Lower lobe of right lung (tissue), 2 donors: ENCODE measurements at regions not wholly inside any gene's neighbourhood (a gene's known extent, or its start where the extent isn't known, plus 50 kb on each side); places are given as distances from the start of the nearest gene placed in this dataset.

Experiments used
- ATAC-seq, 2 donors: fragments of 200-7000 bp; cut with Tn5 transposase; one replicate each; pipeline ENCODE4 v1.9.1; 2020 to 2022; ENCODE audit warnings: mild to moderate bottlenecking in 2 of 2, moderate library complexity in 2 of 2
- DNase-seq: peaks from one replicate; pipeline ENCODE4 v3.0.0-alpha.2; 2020
- H3K27ac ChIP-seq: fragments of 200-600 bp; one replicate; pipeline ENCODE4 v1.8.0; 2022
- H3K27me3 ChIP-seq: fragments of 200-600 bp; one replicate; pipeline ENCODE4 v1.8.0; 2022; ENCODE audit warnings: low read depth
- H3K36me3 ChIP-seq: fragments of 200-600 bp; one replicate; pipeline ENCODE4 v1.8.0; 2022; ENCODE audit warnings: mild to moderate bottlenecking
- H3K4me1 ChIP-seq: fragments of 200-600 bp; one replicate; pipeline ENCODE4 v1.8.0; 2022
- H3K4me3 ChIP-seq: fragments of 200-600 bp; one replicate; pipeline ENCODE4 v1.8.0; 2022; ENCODE audit warnings: mild to moderate bottlenecking
- H3K9me3 ChIP-seq: fragments of 200-600 bp; one replicate; pipeline ENCODE4 v1.8.0; 2022
- intact Hi-C: fragments of 100-400 bp; cut with DNase I; formaldehyde crosslinking; loops from one replicate; pipeline ENCODE4 v1.11.0; 2022
- TF ChIP-seq, protein P1 (sequence below): fragments of 200-600 bp; IDR thresholded peaks from one replicate; pipeline ENCODE4 v1.8.0; 2022; ENCODE audit warnings: antibody characterized with exemption, mild to moderate bottlenecking
- donor health status: DM: no; HTN: yes; CAD: no; lungs with severe emphysema.

DNA sequence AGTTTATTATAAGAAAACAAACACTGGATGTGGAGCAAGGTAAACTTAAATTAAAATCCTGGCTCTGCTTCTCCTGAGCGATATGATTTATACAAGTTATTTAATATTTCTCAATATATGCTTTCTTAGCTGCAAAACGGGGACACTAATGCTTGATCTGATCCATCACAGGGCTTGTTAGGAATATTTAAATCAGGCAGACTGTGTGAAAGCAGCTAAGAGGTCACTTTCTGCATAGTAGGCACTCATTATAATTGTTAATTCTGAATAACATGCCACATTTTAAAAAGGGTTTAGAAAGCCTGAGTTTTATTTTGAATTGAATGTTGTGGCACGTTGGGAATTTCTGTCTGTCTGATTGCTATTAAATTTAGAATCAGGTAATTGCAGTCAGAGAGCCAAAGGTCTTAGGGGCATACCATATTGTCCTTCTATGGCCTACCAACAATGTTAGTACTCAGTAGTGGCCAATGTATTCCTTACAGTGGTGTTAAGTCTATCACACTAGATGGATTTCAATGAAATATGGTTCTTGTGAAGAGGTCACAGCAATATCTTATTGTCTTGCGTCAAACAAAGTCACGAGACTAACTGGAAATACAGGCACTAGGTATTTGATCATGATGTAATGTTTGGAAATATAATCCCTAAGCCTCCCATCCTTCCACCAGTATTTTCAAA is 890.0 kb upstream of the CDH8 start:
- no peak overlapping the region for H3K4me3 ChIP-seq
- TF ChIP-seq, protein P1, sequence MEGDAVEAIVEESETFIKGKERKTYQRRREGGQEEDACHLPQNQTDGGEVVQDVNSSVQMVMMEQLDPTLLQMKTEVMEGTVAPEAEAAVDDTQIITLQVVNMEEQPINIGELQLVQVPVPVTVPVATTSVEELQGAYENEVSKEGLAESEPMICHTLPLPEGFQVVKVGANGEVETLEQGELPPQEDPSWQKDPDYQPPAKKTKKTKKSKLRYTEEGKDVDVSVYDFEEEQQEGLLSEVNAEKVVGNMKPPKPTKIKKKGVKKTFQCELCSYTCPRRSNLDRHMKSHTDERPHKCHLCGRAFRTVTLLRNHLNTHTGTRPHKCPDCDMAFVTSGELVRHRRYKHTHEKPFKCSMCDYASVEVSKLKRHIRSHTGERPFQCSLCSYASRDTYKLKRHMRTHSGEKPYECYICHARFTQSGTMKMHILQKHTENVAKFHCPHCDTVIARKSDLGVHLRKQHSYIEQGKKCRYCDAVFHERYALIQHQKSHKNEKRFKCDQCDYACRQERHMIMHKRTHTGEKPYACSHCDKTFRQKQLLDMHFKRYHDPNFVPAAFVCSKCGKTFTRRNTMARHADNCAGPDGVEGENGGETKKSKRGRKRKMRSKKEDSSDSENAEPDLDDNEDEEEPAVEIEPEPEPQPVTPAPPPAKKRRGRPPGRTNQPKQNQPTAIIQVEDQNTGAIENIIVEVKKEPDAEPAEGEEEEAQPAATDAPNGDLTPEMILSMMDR = no peak
- H3K9me3 ChIP-seq = no peaks in the 10 kb centered on the region
- H3K4me1 ChIP-seq = no peaks in the 10 kb centered on the region
- ATAC-seq (no peak), DNase-seq (no peak)
- H3K36me3 ChIP-seq = no peaks in the 10 kb centered on the region
- intact Hi-C loops = no loop called here
- H3K27me3 ChIP-seq = no peaks in the 10 kb centered on the region
- no peak overlapping the region for H3K27ac ChIP-seq

DNA sequence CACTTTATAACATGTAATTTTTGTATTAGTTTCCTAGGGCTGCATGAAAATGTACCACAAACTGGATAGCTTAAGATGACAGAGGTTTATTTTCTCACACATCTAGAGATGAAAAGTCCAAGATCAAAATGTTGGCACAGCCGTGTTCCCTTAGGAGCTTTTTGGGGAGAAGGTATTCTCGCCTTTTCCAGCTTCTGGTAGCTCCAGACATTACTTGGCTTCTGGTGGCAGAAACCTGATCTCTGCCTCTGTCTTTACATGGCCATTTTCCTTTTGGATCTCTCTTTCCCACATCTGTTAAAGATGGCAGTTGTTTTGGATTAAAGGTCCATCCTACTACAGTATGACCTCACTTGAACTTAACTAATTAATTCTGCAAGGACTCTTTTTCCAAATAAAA is 885.7 kb upstream of the CDH8 start:
- H3K27ac ChIP-seq = no peak overlapping the region
- no peak for DNase-seq
- intact Hi-C loops = no loop called here
- no peaks in the 10 kb centered on the region for H3K27me3 ChIP-seq
- TF ChIP-seq, protein P1 = no peak
- H3K4me1 ChIP-seq = no peaks in the 10 kb centered on the region
- no peaks in the 10 kb centered on the region for H3K9me3 ChIP-seq
- H3K4me3 ChIP-seq = no peak overlapping the region
- no peak for ATAC-seq
- no peaks in the 10 kb centered on the region for H3K36me3 ChIP-seq

DNA sequence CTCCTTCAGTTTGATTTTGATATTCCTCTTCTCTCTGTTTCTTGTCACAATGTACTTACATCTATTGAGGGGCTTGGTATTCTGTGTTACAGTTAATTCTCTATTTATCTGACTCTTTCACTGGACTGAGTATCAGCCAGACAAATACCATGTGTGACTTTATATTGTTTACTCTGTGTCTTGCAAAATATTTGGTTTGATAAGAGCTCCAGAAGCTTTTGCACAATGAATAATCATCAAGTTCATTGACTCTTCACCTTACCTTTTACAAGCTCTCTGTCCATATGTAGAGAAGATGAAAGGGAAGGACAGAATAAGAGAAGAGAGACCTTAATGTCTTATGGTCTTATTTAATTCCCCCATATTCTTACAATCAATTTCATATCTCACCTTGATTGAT is 877.7 kb upstream of the CDH8 start:
- Histone ChIP-seq H3K4me3 (no peak overlapping the region), H3K27me3 (no peaks in the 10 kb centered on the region), H3K9me3 (no peaks in the 10 kb centered on the region), H3K27ac (no peak overlapping the region), H3K4me1 (no peaks in the 10 kb centered on the region), H3K36me3 (no peaks in the 10 kb centered on the region)
- no peak for ATAC-seq
- DNase-seq = no peak
- intact Hi-C loops = no loop called here
- TF ChIP-seq, protein P1 = no peak

DNA sequence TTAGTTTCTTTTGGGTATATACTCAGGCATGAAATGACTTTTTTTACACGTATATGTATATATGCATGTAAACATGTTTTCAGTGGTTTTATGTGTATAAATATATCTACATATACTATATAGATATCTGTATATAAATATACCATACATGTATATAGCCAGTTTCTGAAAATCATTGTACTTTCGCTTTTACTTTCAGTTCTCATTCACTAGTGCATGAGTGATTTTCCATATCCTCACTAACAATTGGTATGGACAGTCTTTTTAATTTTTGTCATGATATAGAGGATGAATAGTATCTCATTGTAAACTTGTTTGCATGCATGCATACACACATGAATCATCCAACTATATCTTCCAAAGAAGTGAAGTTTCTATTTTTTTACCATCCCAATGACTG is 877.1 kb upstream of the CDH8 start:
- Histone ChIP-seq H3K4me3 (no peak overlapping the region), H3K9me3 (no peaks in the 10 kb centered on the region), H3K27ac (no peak overlapping the region), H3K4me1 (no peaks in the 10 kb centered on the region), H3K27me3 (no peaks in the 10 kb centered on the region), H3K36me3 (no peaks in the 10 kb centered on the region)
- DNase-seq = no peak
- no peak for ATAC-seq
- TF ChIP-seq, protein P1 = no peak
- intact Hi-C loops = no loop called here

DNA sequence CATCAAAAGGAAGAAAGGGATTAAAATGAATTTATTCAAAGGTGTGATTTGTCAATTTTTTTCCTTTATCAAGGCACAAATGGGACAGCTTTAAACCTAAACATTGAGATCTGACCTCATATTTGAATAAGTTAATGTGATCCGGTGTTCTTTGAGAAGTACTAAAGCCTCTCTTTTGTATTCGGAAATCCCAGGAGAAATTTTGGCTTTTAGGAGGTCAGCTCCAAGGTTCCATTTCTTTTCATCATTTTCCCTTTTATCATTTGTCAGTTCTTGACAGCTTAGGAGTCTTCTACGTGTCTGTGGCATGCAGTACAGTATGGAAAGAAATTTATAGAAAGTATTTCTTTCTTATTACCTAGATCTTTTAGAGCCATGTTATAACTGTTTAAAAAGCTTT is 873.4 kb upstream of the CDH8 start:
- no peak for ATAC-seq
- Histone ChIP-seq H3K9me3 (no peaks in the 10 kb centered on the region), H3K27ac (no peak overlapping the region), H3K4me3 (no peak overlapping the region), H3K36me3 (no peaks in the 10 kb centered on the region), H3K27me3 (no peaks in the 10 kb centered on the region), H3K4me1 (no peaks in the 10 kb centered on the region)
- intact Hi-C loops = no loop called here
- TF ChIP-seq, protein P1 = no peak
- no peak for DNase-seq
